Cardiac muscle cell (in vitro differentiated cells and primary cell): ENCODE measurements at regions not wholly inside any gene's neighbourhood (a gene's known extent, or its start where the extent isn't known, plus 50 kb on each side); places are given as distances from the start of the nearest gene placed in this dataset.

ENCODE experiments used
- DNase-seq, 2 donors: peaks; one replicate each; pipeline versions ENCODE4 v3.0.0 to v3.0.0-alpha.2; 2010 to 2017; ENCODE audit warnings: low read depth in 1 of 2, low spot score in 1 of 2
- H3K27ac ChIP-seq: fragments of 200-600 bp; sonication (generic); 2 replicates; pipeline ENCODE4 v1.5.1; 2016
- H3K27me3 ChIP-seq: fragments of 200-600 bp; sonication (generic); 2 replicates; pipeline ENCODE4 v1.6.0; 2016; ENCODE audit warnings: control low read depth
- H3K36me3 ChIP-seq: fragments of 200-600 bp; sonication (generic); 2 replicates; pipeline ENCODE4 v1.5.1; 2016; ENCODE audit warnings: control low read depth
- H3K4me1 ChIP-seq: fragments of 200-600 bp; sonication (generic); 2 replicates; pipeline ENCODE4 v1.8.1; 2017; ENCODE audit warnings: low read depth, mild to moderate bottlenecking, mixed run types
- H3K4me3 ChIP-seq: fragments of 200-600 bp; sonication (generic); 2 replicates; pipeline ENCODE4 v1.5.1; 2016; ENCODE audit warnings: mild to moderate bottlenecking
- H3K9me3 ChIP-seq: fragments of 200-600 bp; sonication (generic); 2 replicates; pipeline ENCODE4 v1.5.1; 2017; ENCODE audit warnings: low read depth, mild to moderate bottlenecking, control low read depth
- CTCF ChIP-seq: IDR thresholded peaks from 2 replicates; pipeline ENCODE4 v1.5.1; 2012; ENCODE audit warnings: low read depth, mild to moderate bottlenecking, low read length

DNA sequence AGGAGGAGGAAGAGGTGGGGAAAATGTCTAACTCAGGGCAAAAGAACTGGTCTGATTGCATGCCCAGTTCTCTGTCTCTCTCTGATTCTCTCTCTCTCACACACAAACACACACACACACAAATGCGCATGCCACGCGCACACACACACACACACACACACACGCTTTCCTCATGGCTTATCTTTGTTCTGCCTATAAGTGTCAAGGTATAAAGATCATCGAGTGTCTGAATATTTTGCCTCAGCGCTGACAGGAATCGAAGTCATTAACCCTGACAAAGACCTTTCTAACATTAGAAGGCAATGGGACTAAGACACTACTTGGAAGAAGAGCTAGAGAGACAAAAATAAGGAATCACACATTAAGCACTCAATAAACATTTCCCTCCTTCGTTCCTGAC lies 497.1 kb upstream of the KLHL29 start:
- Histone ChIP-seq H3K27me3 (peaks cover 11% of the 10 kb centered on the region), H3K27ac (no peak overlapping the region), H3K4me1 (peaks cover 6% of the 10 kb centered on the region), H3K4me3 (no peak overlapping the region), H3K9me3 (no peaks in the 10 kb centered on the region), H3K36me3 (no peaks in the 10 kb centered on the region)
- no peak for DNase-seq
- TF ChIP-seq CTCF, result no peak

- Histone ChIP-seq H3K27me3 (peaks cover 11% of the 10 kb centered on the region), H3K27ac (no peak overlapping the region)
These were observed 494.8 kb upstream of the KLHL29 start for GRCh38 chr2:22890132-22890531.

DNA sequence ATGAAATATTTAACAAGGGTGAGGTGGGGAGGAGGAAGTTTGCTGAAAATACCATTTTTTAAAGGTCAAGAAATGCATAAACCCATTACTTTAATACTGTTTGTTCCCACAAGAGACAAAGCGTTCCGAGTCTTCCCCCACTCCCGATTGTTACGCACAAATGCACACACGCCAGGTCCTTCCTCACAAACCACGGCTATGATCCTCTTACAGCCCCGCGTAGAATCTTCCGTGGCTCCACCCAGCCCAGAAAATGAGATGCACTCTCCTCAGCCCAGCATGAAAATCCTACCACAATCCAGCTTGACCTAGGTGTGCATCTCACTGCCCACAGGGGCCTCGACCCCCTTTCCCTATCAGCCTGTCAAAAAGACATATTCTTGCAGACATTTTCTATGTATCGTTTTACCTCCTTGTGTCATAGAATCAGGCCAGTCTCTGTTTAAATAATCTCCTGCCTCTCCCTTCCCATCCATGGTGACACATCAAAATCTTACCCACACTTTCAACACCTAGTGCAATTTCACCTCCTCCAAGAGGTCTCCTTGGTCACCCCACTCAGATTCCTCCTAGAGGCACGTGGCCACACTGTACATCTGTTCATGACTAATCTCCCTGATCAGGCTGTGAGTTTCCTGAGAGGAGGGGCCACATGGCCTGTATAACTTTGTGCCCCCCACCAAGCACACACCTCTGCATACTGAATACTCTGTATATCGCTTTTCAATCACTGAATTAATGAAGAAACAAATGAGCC lies 491.0 kb upstream of the KLHL29 start:
- TF ChIP-seq CTCF, result no peak
- no peak for DNase-seq
- H3K9me3 ChIP-seq, result no peaks in the 10 kb centered on the region
- no peaks in the 10 kb centered on the region for H3K36me3 ChIP-seq
- H3K4me3 ChIP-seq, result no peak overlapping the region
- H3K27ac ChIP-seq, result no peak overlapping the region
- H3K27me3 ChIP-seq, result peaks cover 11% of the 10 kb centered on the region
- no peaks in the 10 kb centered on the region for H3K4me1 ChIP-seq

More at GRCh38 chr2:22890132-22890531, 494.8 kb upstream of the KLHL29 start:
- no peaks in the 10 kb centered on the region for H3K9me3 ChIP-seq
- no peaks in the 10 kb centered on the region for H3K36me3 ChIP-seq
- no peak for TF ChIP-seq CTCF
- no peak for DNase-seq
- H3K4me1 ChIP-seq, result peaks cover 2% of the 10 kb centered on the region
- H3K4me3 ChIP-seq, result no peak overlapping the region

DNA sequence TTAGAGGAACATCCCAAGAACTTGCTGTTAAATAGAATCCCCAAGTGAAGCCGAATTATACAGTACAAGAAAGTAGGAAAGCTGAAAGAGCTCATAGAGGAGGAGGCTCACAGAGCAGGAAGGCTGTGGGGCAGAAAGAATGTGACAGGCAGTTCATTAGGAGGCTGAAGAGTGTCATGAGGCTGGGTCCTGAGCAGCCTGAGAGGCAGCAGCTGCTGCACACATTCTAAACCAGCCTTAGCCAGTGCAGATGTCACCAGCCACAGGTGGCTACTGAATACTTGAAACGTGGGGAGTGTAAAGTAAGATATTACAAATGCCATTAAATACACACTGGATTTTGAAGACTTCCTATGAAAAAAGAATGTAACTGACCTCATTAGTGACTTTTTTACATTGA lies 490.2 kb upstream of the KLHL29 start:
- Histone ChIP-seq H3K9me3 (no peaks in the 10 kb centered on the region), H3K27me3 (peaks cover 11% of the 10 kb centered on the region), H3K4me3 (no peak overlapping the region), H3K4me1 (no peaks in the 10 kb centered on the region), H3K36me3 (no peaks in the 10 kb centered on the region), H3K27ac (no peak overlapping the region)
- DNase-seq, result peak in 1 of 2 donors; percentile 70
- no peak for TF ChIP-seq CTCF

- H3K27ac ChIP-seq, result no peak overlapping the region
- no peaks in the 10 kb centered on the region for H3K27me3 ChIP-seq
- H3K4me1 ChIP-seq, result no peaks in the 10 kb centered on the region
- no peak for TF ChIP-seq CTCF
- no peak overlapping the region for H3K4me3 ChIP-seq
- no peak for DNase-seq
- no peaks in the 10 kb centered on the region for H3K9me3 ChIP-seq
- no peaks in the 10 kb centered on the region for H3K36me3 ChIP-seq
These were observed 487.6 kb upstream of the KLHL29 start for GRCh38 chr2:22897428-22897827.
